ENCODE measurements at regions not wholly inside any gene's neighbourhood (a gene's known extent, or its start where the extent isn't known, plus 50 kb on each side); places are given as distances from the start of the nearest gene placed in this dataset.
"Not testable (repeated sequence)": the region's sequence is repeated elsewhere in the genome, so short reads cannot be mapped to it uniquely, and the experiment has no call there.

DNA sequence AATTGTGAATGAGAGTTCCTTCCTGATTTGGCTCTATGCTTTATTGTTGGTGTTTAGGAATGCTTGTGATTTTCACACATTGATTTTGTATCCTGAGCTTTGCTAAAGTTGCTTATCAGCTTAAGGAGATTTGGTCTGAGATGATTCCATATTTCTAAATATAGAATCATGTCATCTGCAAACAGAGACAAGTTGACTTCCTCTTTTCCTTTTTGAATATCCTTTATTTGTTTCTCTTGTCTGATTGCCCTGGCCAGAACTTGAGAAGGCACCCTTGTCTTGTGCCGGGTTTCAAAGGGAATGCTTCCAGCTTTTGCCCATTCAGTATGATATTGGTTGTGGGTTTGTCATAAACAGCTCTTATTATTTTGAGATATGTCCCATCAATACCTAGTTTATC, 260.6 kb downstream of the TDRD3 start:
- TF ChIP-seq CTCF (conservative IDR thresholded peaks at IDR 0.05; ENCODE audit: low read length); EZH2phosphoT487 (IDR thresholded peaks at IDR 0.05; ENCODE audit: borderline replicate concordance, low read depth, low read length): not testable (repeated sequence)
